Erythroblast (primary cell): ENCODE measurements at regions not wholly inside any gene's neighbourhood (a gene's known extent, or its start where the extent isn't known, plus 50 kb on each side); places are given as distances from the start of the nearest gene placed in this dataset.

Experiments
- DNase-seq, 2 experiments: peaks; one replicate each; lab custom pipeline; 2025; lab: John Stamatoyannopoulos, UW
- GATA1 ChIP-seq: IDR thresholded peaks from 2 replicates; pipeline ENCODE4 v1.6.1; 2011; ENCODE audit warnings: low read depth, mild to moderate bottlenecking, control low read depth, low read length, moderate library complexity
- POLR2A ChIP-seq: IDR thresholded peaks from 2 replicates; pipeline ENCODE4 v1.6.1; 2011; ENCODE audit warnings: mild to moderate bottlenecking, low read length

DNA sequence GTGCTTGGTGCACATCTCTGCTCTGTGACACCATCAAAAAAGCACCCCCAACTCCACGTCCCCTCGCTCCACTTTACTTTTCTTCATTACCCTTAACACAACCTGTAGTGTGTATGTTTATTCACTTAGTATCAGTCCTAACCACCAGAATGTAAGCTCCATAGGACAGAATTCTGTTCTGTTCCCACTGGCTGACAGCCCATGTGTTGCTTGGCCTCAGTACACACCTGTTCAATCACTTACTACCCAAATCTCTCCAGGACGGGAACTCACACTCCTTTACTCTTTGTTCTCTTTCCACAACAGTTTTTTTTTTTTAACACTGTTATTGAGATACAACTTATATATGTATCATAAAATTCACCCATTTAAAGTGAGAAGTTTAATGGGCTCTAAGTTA is 119.6 kb downstream of the MAF start:
- DNase-seq = no peak
- TF ChIP-seq POLR2A (no peak), GATA1 (no peak)

DNA sequence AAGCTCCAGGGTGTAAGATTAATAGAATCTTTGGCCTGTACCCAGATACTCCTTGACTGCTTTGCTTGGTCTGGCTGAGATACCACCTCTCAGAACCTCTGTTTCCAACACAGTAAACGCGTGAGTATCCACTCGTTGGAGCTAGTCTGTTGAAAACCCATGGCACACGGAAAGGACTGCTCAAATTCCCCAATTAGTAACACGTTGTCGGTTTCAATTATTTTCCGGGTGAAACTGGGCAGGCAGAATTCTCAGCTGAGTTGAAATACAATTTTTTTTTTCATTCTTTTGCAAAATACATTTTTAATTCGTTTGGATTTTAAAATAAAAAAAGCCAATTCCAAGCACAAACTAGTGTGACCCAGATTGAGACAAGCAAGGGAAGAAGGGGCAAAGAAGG is 120.5 kb downstream of the MAF start:
- no peak for DNase-seq
- no peak for TF ChIP-seq POLR2A
- no peak for TF ChIP-seq GATA1

DNA sequence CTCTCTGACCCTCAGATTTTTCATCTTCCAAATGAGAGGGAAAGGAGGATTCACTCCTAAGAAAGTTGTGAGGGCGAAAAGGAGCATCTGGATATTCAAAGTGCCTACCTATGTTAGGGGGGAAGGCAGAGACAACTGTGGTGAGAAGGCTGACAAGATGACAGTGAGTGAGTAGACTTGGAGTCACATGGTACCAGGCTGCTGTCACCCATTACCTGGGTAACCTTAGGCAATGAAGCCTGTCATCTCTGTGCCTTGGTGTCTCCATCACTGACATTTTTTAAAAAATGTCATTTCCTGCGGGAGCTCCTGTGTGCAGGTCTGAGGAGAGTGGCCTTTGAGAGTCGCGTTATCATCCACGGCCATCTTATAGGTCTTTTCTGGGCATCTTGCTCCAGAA is 124.0 kb downstream of the MAF start:
- TF ChIP-seq GATA1 (no peak), POLR2A (no peak)
- DNase-seq = no peak

DNA sequence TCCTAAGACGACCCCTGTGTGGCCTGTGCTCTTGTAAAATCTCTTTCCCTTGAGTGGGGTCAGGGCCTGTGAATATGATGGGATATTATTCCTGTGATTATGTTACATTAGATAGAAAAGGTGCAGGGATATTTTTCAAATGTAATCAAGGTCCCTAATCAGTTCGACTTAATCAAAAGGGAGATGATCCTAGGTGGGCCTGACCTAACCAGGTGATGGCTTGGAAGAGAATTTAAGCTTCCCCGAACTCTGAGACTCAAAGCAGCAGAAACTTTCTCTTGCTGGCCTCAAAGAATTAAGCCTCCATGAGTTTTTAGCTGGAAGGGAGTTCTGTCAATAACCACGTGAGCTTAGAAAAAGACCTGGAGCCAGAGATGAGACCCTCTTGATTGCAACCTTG is 124.7 kb downstream of the MAF start:
- no peak for DNase-seq
- TF ChIP-seq GATA1 = no peak
- no peak for TF ChIP-seq POLR2A

DNA sequence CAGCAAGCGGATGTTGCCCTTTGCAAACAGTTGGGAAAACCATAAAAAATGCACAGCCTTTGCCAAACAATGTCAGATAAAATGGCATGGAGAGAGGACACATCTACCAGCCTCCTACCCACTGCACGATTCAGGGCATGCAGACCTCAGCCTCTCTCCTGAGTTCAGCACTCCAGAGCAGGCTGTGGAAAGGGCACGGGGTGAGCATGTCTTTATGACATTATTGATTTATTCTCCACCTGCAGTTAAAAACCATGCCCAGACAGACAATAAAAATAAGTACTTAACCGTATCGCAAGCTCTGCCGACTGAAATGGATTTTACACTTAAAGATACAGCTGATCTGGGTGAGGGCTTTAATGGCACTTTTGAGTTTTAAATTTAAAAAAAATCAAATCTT is 127.1 kb downstream of the MAF start:
- TF ChIP-seq POLR2A (no peak), GATA1 (no peak)
- no peak for DNase-seq

DNA sequence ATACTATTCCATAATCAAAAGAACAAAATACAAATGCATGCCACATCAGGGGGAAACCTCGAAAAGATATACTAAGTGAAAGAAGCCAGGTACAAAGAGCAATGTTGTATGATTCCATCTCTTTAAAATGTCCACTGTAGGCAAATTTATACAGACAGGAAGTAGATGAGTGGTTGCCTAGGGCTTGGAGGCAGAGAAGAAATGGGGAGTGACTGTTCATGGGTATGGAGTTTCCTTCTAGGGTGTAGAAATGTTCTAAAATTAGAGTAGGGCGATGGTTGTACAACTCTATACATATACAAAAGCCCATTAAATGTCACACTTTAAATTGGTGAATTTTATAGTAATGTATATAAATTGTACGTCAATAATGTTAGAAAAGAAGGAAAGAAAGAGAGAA is 128.1 kb downstream of the MAF start:
- DNase-seq = no peak
- TF ChIP-seq POLR2A (no peak), GATA1 (no peak)

DNA sequence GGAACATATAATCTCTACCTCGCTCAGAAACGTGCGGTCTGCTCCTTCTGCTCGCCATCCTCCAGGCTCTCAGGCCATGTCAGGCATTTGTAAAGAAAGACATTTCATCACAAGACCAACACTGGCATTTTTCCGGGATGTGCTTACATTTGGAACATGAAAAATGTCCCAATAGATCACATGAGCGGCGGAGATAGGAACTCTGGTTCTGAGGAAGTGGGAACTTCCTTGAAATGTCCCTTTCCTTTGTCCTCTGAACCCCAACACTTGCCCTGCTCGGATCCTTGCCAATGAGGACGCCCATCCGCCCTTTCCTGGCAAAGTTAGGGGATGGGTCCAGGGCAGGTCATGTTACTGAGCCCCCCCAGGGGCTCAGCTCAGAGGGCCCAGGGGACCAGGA is 130.5 kb downstream of the MAF start:
- no peak for DNase-seq
- TF ChIP-seq POLR2A (no peak), GATA1 (no peak)

DNA sequence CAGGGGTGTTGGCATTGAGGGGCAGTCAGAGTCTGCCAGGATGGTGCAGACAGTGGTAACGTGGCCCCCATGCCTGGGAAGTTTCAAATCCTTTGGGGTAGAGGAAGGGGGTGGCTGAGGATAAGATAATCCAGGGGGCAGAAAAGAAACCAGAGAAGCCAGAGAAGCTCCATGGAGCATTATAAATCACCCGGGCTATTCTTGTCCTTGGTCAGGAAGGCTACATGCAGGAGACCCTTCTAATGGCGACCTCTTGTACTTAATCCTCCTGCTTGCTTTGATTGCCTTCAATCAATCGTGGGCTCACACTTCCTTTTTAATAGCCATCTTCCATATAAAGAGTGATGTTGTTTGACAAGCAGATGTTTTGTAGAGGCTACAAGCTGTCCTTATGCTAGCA is 131.9 kb downstream of the MAF start:
- no peak for DNase-seq
- no peak for TF ChIP-seq GATA1
- no peak for TF ChIP-seq POLR2A

DNA sequence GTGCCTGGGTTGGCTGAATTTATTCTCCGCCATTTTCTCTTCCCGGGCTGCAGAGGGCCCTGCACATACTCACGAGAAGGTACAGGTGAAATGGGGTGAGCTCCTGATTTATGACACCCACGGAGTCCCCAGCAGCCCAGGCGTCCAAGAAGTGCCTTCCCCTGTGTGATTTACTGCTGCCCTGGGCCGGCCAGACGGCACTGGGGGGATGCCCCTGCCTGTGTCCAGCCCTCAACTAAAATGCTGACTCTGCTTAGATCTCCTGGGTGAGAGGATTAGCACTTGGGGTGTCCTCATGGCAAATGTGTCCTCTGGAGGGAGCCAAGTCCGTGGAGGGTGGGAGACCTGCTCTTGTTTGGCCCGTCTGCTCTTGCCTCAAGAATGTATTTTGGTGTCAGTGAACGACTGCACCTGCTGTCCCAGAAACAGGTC is 132.4 kb downstream of the MAF start:
- DNase-seq = no peak
- no peak for TF ChIP-seq POLR2A
- TF ChIP-seq GATA1 = no peak

DNA sequence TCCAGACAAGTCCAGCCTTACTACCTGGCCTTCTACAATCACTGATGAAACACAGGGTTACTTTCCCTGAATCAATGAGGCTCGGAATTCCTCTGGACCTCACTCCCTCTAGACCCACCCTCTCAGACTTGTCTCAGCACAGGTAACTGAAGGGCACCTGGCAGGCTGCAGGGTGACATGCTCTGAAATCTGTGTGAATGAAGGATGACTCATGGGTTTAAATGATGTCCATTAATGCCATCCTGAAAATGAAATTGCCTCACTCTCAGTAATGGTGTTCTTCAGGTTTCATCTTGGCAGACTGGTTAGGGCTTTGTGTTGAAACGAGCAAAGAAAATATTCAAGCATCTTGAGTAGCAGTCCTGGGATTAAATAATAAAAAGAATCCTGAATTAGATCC is 134.4 kb downstream of the MAF start:
- TF ChIP-seq POLR2A = no peak
- TF ChIP-seq GATA1 = no peak
- DNase-seq = no peak

DNA sequence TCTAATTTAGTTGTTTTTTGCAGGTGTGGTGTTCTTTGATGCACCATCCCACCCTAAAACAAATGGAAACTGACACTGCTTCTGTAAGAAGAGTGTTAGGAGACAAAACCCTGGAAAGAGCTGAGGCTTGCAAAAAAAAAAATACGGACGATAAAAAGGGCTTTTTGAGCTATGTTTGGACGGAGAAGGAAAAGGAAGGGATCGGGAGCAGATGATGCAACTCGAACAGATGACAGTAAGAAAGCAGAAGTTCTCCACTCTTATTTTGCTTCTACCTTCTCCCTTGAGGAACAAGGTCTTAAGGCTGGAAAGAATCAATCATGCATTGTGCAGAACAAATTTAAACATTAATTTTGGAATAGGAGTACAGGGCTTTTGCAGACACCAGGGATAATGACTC is 136.7 kb downstream of the MAF start:
- TF ChIP-seq GATA1 (no peak), POLR2A (no peak)
- DNase-seq = no peak

DNA sequence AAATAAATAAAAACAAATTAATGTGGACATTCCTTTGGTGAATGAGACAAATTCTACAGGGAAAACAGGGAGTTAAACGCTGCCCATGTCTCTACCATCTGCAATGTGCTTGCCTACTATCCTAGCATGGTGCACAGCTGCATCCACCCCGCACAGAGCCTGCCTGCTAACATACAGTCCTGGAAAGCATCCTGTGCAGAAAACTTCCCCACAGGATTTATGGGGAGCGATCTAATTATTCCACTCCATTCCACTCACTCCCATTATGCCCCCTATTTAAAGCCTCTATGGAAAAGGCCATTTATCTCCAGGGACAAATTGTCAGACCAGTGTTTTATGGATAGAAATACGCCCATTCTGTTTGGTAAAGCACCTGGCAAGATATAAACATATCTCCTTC is 144.5 kb downstream of the MAF start:
- no peak for DNase-seq
- TF ChIP-seq POLR2A (no peak), GATA1 (no peak)

DNA sequence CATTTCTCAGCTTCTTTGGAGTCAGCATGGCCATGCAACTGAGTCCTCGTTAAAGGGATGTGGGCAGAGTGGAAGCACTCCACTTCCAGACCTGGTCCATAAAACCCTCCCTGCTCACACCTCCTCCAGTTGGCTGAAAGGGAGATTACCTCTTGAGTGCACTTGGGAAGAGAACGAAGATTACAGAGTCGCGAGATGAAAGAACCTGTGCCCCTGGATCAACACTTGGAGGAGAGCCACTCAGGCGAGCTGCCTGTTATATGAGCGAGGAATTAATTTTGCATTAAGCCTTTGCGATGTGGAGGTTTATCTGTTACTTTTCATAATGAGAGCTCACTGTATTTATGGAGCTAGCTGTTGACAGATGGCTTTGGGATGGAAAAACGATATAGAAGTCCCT is 147.9 kb downstream of the MAF start:
- DNase-seq = no peak
- TF ChIP-seq GATA1 (no peak), POLR2A (no peak)

DNA sequence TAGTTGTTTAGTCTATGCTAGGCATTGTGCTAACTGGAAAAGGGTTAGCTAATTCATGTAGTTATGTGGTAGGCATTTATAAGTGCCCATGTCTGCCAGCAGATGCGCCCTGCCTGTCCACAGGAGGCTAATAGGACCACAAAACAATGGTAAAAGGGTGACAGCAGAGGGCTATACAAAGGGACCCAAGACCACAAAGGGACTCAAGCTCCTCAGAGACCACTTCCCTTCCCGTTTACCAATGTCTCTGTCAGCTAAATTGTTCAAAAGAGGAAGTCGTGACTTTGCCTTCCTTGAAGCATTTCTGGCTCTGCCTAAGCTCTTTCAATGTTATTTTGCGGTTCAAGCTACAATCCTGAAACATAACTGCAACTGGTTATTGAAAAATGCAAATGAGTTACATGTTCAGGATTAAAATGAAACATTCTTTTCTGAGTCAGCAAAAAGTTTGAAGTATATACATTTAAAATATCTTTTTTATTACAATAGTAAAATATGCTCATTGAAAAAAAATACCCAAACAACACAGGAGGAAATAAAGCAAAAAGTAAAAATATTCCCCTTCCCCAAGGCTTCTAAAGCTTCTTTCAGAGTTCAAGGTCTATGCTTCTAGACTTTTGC is 149.2 kb downstream of the MAF start:
- DNase-seq = no peak
- TF ChIP-seq POLR2A (no peak), GATA1 (no peak)

DNA sequence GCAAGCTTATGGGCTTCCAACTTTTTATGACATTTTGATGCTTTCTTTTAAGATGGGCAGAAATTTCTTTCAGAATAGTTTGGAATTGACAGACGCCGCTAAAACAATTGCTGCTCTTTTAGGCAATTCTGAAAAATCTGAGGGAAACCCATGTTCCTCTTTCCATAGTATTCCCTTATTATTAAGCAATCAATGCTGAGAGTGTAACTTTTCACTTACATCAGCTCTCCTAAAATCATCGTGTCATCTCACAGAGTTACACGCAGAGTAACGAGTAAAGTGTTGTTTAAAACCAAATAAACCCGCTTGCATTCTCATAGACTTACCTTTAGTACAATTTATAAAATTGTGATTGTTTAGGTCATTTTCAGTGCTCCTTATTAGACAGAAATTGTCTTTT is 150.6 kb downstream of the MAF start:
- no peak for DNase-seq
- no peak for TF ChIP-seq POLR2A
- no peak for TF ChIP-seq GATA1
